K562 (cell line): ENCODE measurements at regions not wholly inside any gene's neighbourhood (a gene's known extent, or its start where the extent isn't known, plus 50 kb on each side); places are given as distances from the start of the nearest gene placed in this dataset.

ENCODE experiments used
- ATAC-seq: fragments of 200-7000 bp; cut with Tn5 transposase; 3 replicates; pipeline ENCODE4 v1.9.1; 2020; ENCODE audit warnings: moderate library complexity
- BruUV-seq: library from RNA; stranded (reverse); fragments of 400-500 nt; replicated peaks from 2 replicates; lab custom pipeline; 2021; lab: Mats Ljungman, UMichigan
- CTCF ChIA-PET: fragments of 300-600 bp; formaldehyde crosslinking; extraction: SDS; loops from one replicate; lab custom pipeline; 2021; ENCODE audit warnings: low intra/inter-chr PET ratio; lab: Yijun Ruan, JAX
- POLR2A ChIA-PET: fragments of 300-600, 350-650 bp; sonication (Branson Sonifier 250); formaldehyde crosslinking; extraction: SDS; loops from one replicate; lab custom pipeline; 2021; ENCODE audit warnings: antibody characterized with exemption, inconsistent platforms; lab: Yijun Ruan, JAX
- DNase-seq, 4 experiments: peaks; one replicate each; pipeline versions ENCODE4 v3.0.0 to v3.0.0-alpha.2; 2011 to 2018; ENCODE audit warnings: low spot score in 3 of 4, mixed read lengths in 3 of 4; ENCODE audit errors: extremely low read depth in 1 of 4
- FAIRE-seq: peaks from 2 replicates; lab custom pipeline; 2011; peaks lifted over from hg19 to GRCh38; lab: Jason Lieb, UNC
- H2AFZ ChIP-seq: 2 replicates; pipeline ENCODE4 v1.6.0; 2011; ENCODE audit warnings: low read depth, low read length, control low read depth, inconsistent platforms
- H3K27ac ChIP-seq: fragments of 200-600 bp; 3 replicates; pipeline ENCODE4 v1.8.0; 2011; ENCODE audit warnings: low read depth, mild to moderate bottlenecking, control low read depth, inconsistent platforms, low read length, moderate library complexity, mixed read lengths; ENCODE audit errors: extremely low read depth
- H3K27me3 ChIP-seq, 2 experiments: fragments of 300-600 bp in 1 of 2; 2 replicates in 1 of 2; 3 replicates in 1 of 2; pipeline versions ENCODE4 v1.6.0 to v1.8.0; 2011; ENCODE audit warnings: inconsistent platforms in 2 of 2, low read length in 2 of 2, mild to moderate bottlenecking in 1 of 2, mixed read lengths in 1 of 2, moderate library complexity in 1 of 2; ENCODE audit not compliant: control insufficient read depth in 2 of 2, insufficient read depth in 2 of 2
- H3K36me3 ChIP-seq: fragments of 300-600 bp; 3 replicates; pipeline ENCODE4 v1.8.0; 2011; ENCODE audit warnings: mild to moderate bottlenecking, low read length, inconsistent platforms; ENCODE audit not compliant: control insufficient read depth, insufficient read depth
- H3K4me1 ChIP-seq, 2 experiments: fragments of 200-600 bp in 1 of 2; replicated peaks in 1 of 2; 2 replicates in 1 of 2; 3 replicates in 1 of 2; pipeline versions ENCODE4 v1.5.1 to v1.8.0; 2011; ENCODE audit warnings: inconsistent platforms in 2 of 2, low read length in 2 of 2, mild to moderate bottlenecking in 1 of 2, mixed read lengths in 1 of 2, moderate library complexity in 1 of 2; ENCODE audit not compliant: control insufficient read depth in 2 of 2, insufficient read depth in 2 of 2
- H3K4me2 ChIP-seq: 2 replicates; pipeline ENCODE4 v1.6.1; 2011; ENCODE audit warnings: low read length, control low read depth, inconsistent platforms, mixed read lengths; ENCODE audit not compliant: insufficient read depth
- H3K4me3 ChIP-seq: fragments of 200-600 bp; sonication (generic), shearing (Covaris generic); 2 replicates; pipeline ENCODE4 v1.5.1; 2016; ENCODE audit warnings: control low read depth, inconsistent platforms
- H3K79me2 ChIP-seq: fragments of 200-600 bp; 3 replicates; pipeline ENCODE4 v1.8.0; 2011; ENCODE audit warnings: low read length, inconsistent platforms; ENCODE audit not compliant: control insufficient read depth, insufficient read depth
- H3K9ac ChIP-seq, 2 experiments: 2 replicates each; pipeline versions ENCODE4 v1.6.0 to v1.6.1; 2011; ENCODE audit warnings: low read depth in 2 of 2, low read length in 2 of 2, control low read depth in 1 of 2, inconsistent platforms in 1 of 2, mild to moderate bottlenecking in 1 of 2, mixed read lengths in 1 of 2; ENCODE audit not compliant: insufficient read depth in 1 of 2
- H3K9me1 ChIP-seq: one replicate; pipeline ENCODE4 v1.6.0; 2011; ENCODE audit warnings: inconsistent platforms, mild to moderate bottlenecking, low read length, moderate library complexity; ENCODE audit not compliant: control insufficient read depth, insufficient read depth
- H3K9me3 ChIP-seq: replicated peaks from 2 replicates; pipeline ENCODE4 v1.5.1; 2011; ENCODE audit warnings: low read depth, low read length, inconsistent platforms; ENCODE audit not compliant: control insufficient read depth, insufficient read depth
- H4K20me1 ChIP-seq: replicated peaks from 2 replicates; pipeline ENCODE4 v1.6.1; 2011; ENCODE audit warnings: low read length, inconsistent platforms, mixed read lengths; ENCODE audit not compliant: control insufficient read depth, insufficient read depth
- CBX5 ChIP-seq: IDR thresholded peaks from 2 replicates; pipeline ENCODE4 v1.6.1; 2014; ENCODE audit warnings: low read depth, borderline replicate concordance
- CHCHD3 ChIP-seq: fragments of 250-450 bp; sonication (Bioruptor Pico); IDR thresholded peaks from 2 replicates; pipeline ENCODE4 v2.1.2; 2022; ENCODE audit warnings: mild to moderate bottlenecking
- ESRRB ChIP-seq: fragments of 250-450 bp; sonication (Bioruptor Pico); IDR thresholded peaks from 2 replicates; pipeline ENCODE4 v1.5.0; 2020; ENCODE audit warnings: mild to moderate bottlenecking, moderate library complexity, borderline replicate concordance
- HMBOX1 ChIP-seq: sonication (generic); IDR thresholded peaks from 2 replicates; pipeline ENCODE4 v1.6.1; 2016
- PHF20 ChIP-seq: fragments of 450-650 bp; IDR thresholded peaks from 2 replicates; pipeline ENCODE4 v1.6.1; 2018; ENCODE audit not compliant: partially characterized antibody
- POLR2H ChIP-seq: IDR thresholded peaks from 2 replicates; pipeline ENCODE4 v1.6.1; 2016; ENCODE audit warnings: missing genetic modification characterization, low read depth, mild to moderate bottlenecking, control low read depth, missing compliant biosample characterization, moderate library complexity
- PTTG1 ChIP-seq: fragments of 450-650 bp; IDR thresholded peaks from 2 replicates; pipeline ENCODE4 v1.6.1; 2016; ENCODE audit warnings: low read depth, mild to moderate bottlenecking, missing genetic modification characterization, missing compliant biosample characterization
- RNF2 ChIP-seq: sonication (generic); IDR thresholded peaks from 2 replicates; pipeline ENCODE4 v1.6.1; 2016
- SAP30 ChIP-seq: fragments of 200-600 bp; sonication (generic); IDR thresholded peaks from 2 replicates; pipeline ENCODE4 v1.6.1; 2012; ENCODE audit warnings: borderline replicate concordance, low read depth, mild to moderate bottlenecking, moderate library complexity, low read length, control low read depth, inconsistent platforms; ENCODE audit not compliant: insufficient read depth, poor library complexity, severe bottlenecking
- ZNF644 ChIP-seq: fragments of 200-800 bp; sonication (Bioruptor generic); IDR thresholded peaks from 2 replicates; pipeline ENCODE4 v1.6.1; 2016; ENCODE audit warnings: low read depth, missing genetic modification characterization, missing compliant biosample characterization
- WGBS: fragments of 100-300 bp; shearing (Covaris generic); methylation state at CpG from one replicate; pipeline ENCODE4 v1.1.6; 2016; ENCODE audit warnings: low coverage, mixed read lengths; ENCODE audit not compliant: insufficient coverage; ENCODE audit errors: missing lambda C conversion rate; 5-methylcytosine and 5-hydroxymethylcytosine counted together
- in situ Hi-C: fragments of 300-500 bp; cut with MboI; formaldehyde crosslinking; loops from 4 replicates; pipeline ENCODE4 v1.15.0; 2018; ENCODE audit warnings: inconsistent platforms, mixed read lengths
- intact Hi-C: fragments of 100-400 bp; cut with micrococcal nuclease; formaldehyde crosslinking; loops from 2 replicates; pipeline ENCODE4 v1.14.2; 2022
- TF ChIP-seq, protein P1 (sequence below): fragments of 250-450 bp; sonication (Bioruptor Pico); IDR thresholded peaks from 2 replicates; pipeline ENCODE4 v1.5.0; 2021; ENCODE audit warnings: mild to moderate bottlenecking, moderate library complexity
- TF ChIP-seq, protein P2 (sequence below), 2 experiments: fragments of 450-650 bp; conservative IDR thresholded peaks; 2 replicates each; pipeline ENCODE4 v1.6.1; 2017; ENCODE audit warnings: mild to moderate bottlenecking in 2 of 2, moderate library complexity in 2 of 2

DNA sequence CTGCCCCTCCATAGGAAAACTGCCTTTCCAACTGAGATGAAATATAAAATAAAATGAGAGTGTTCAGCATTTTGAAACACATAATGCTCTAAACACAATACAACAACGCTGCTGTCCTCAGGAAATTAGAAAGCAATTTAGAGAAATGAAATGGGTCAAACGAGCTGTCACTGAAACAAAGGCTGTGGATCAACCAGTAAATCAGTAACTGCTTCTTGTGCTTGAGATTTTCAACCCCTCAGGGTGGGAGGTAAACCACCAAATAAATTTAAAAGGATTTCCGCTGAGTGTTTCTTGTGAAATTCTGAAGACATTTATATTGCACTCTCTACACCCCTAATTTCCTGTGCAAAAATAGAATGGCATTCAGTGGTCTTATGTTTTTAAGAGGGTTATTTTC lies 657.1 kb upstream of the SEL1L start:
- Histone ChIP-seq H3K36me3 (no peaks in the 10 kb centered on the region), H3K9me3 (no peaks in the 10 kb centered on the region), H3K27ac (no peak overlapping the region), H4K20me1 (no peaks in the 10 kb centered on the region), H3K4me3 (no peak overlapping the region), H3K4me1 (no peaks in the 10 kb centered on the region), H3K79me2 (no peaks in the 10 kb centered on the region)
- DNase-seq: no peak
- no peak for ATAC-seq
- TF ChIP-seq, protein P1, sequence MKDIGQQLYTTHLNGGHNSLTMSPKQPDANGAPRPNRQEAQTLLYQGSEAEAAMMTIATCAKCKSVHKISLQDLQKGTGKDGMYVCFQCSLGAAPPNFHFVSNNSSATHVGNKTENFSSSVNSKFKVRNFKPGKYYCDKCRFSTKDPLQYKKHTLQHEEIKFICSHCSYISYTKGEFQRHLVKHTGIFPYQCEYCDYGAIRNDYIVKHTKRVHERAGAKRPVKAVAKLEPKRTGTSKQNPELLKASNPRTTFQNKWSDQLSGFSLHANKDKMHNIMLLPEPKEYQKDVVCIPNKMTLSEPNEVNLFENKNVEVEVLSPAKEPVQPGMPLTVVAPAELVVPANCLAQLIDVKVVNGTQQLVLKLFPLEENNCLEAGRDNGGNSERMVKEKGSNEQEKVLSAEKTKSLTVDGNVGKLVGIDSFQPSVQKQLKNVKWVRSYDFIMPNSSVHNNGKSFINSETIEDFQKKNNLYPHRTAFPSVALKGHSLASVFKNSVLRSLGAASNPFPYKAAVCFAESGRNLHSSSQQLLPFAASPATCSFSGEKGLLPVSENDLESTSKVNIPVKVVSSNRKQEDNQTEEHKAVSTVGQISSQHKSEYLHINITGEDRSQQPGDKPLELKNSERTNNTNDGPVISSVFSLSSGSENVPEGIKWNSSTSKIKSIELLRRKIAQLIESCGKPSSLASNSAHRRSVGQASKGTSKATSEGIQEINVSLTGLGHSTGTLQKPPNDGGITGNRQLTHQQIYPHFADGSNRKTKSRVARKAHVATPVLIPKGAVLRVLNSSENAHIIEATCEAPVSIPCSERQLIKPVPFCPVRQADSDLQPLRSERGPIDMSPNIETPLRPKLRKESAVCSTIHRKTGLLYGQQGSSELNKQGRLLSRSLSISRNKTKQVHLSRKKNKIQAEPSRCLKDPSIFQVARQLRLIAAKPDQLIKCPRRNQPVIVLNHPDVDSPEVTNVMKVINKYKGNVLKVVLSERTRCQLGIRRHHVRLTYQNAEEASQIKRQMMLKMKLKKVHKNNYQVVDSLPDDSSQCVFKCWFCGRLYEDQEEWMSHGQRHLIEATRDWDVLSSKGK (CRISPR knock-in tag): no peak
- TF ChIP-seq ZNF644 (tag) (no peak), SAP30 (no peak), CBX5 (no peak), PTTG1 (no peak), HMBOX1 (no peak), ESRRB (CRISPR knock-in tag) (no peak), PHF20 (no peak), CHCHD3 (CRISPR knock-in tag) (no peak), RNF2 (no peak), POLR2H (tag) (no peak)
- TF ChIP-seq, protein P2, sequence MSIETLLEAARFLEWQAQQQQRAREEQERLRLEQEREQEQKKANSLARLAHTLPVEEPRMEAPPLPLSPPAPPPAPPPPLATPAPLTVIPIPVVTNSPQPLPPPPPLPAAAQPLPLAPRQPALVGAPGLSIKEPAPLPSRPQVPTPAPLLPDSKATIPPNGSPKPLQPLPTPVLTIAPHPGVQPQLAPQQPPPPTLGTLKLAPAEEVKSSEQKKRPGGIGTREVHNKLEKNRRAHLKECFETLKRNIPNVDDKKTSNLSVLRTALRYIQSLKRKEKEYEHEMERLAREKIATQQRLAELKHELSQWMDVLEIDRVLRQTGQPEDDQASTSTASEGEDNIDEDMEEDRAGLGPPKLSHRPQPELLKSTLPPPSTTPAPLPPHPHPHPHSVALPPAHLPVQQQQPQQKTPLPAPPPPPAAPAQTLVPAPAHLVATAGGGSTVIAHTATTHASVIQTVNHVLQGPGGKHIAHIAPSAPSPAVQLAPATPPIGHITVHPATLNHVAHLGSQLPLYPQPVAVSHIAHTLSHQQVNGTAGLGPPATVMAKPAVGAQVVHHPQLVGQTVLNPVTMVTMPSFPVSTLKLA (conservative IDR thresholded peaks at IDR 0.05): no peak
- TF ChIP-seq, all 486 proteins: peak for 0
- in situ Hi-C loops: no loop called here
- FAIRE-seq: no peak
- Histone ChIP-seq H3K27me3 (no peaks in the 10 kb centered on the region), H3K9ac (no peak overlapping the region), H3K9me1 (no peaks in the 10 kb centered on the region), H3K4me2 (no peak overlapping the region), H2AFZ (no peak overlapping the region)
- ChIA-PET POLR2A (no interaction called here), CTCF (no interaction called here)
- no TSS peak for BruUV-seq
- WGBS: 0% methylated on average over 3 of the region's 3 CpGs
- intact Hi-C loops: no loop called here
